Keratinocyte (primary cell): ENCODE measurements at regions not wholly inside any gene's neighbourhood (a gene's known extent, or its start where the extent isn't known, plus 50 kb on each side); places are given as distances from the start of the nearest gene placed in this dataset.
A peak's percentile ranks its signal among the peaks of the same experiment; 100 is the strongest.

Experiments
- DNase-seq: peaks from one replicate; pipeline ENCODE4 v3.0.0-alpha.2; 2011; ENCODE audit warnings: low read depth, missing footprints, low spot score
- FAIRE-seq: peaks from 2 replicates; lab custom pipeline; 2011; peaks lifted over from hg19 to GRCh38; lab: Jason Lieb, UNC
- H2AFZ ChIP-seq: 2 replicates; pipeline ENCODE4 v1.6.0; 2012; ENCODE audit warnings: low read length, control low read depth, inconsistent platforms; ENCODE audit not compliant: control insufficient read depth
- H3K27ac ChIP-seq: 2 replicates; pipeline ENCODE4 v1.5.1; 2011; ENCODE audit warnings: low read length; ENCODE audit not compliant: control insufficient read depth, insufficient read depth
- H3K27me3 ChIP-seq: 3 replicates; pipeline ENCODE4 v1.6.0; 2011; ENCODE audit warnings: low read length; ENCODE audit not compliant: control insufficient read depth, insufficient read depth; ENCODE audit errors: extremely low read depth
- H3K36me3 ChIP-seq, 2 experiments: 2 replicates in 1 of 2; 3 replicates in 1 of 2; pipeline ENCODE4 v1.5.1; 2011; ENCODE audit warnings: low read length in 2 of 2, mild to moderate bottlenecking in 1 of 2; ENCODE audit not compliant: control insufficient read depth in 2 of 2, insufficient read depth in 2 of 2; ENCODE audit errors: extremely low read depth in 1 of 2
- H3K4me1 ChIP-seq: 3 replicates; pipeline ENCODE4 v1.5.1; 2011; ENCODE audit warnings: low read length; ENCODE audit not compliant: control insufficient read depth, insufficient read depth; ENCODE audit errors: extremely low read depth
- H3K4me2 ChIP-seq: 3 replicates; pipeline ENCODE4 v1.6.0; 2011; ENCODE audit warnings: low read depth, low read length; ENCODE audit not compliant: control insufficient read depth, insufficient read depth; ENCODE audit errors: extremely low read depth
- H3K4me3 ChIP-seq, 3 experiments: fragments of 200-600 bp in 1 of 3; sonication (generic) in 1 of 3; 2 replicates in 2 of 3; 3 replicates in 1 of 3; pipeline ENCODE4 v1.5.1; 2011 to 2016; ENCODE audit warnings: low read length in 3 of 3, mild to moderate bottlenecking in 3 of 3, control low read depth in 2 of 3, inconsistent platforms in 1 of 3, low read depth in 1 of 3, mixed read lengths in 1 of 3, mixed run types in 1 of 3, moderate library complexity in 1 of 3; ENCODE audit not compliant: control insufficient read depth in 2 of 3, insufficient read depth in 2 of 3; ENCODE audit errors: extremely low read depth in 1 of 3
- H3K79me2 ChIP-seq: 2 replicates; pipeline ENCODE4 v1.6.0; 2012; ENCODE audit warnings: low read length; ENCODE audit not compliant: control insufficient read depth, insufficient read depth
- H3K9ac ChIP-seq: 3 replicates; pipeline ENCODE4 v1.6.0; 2011; ENCODE audit warnings: low read length; ENCODE audit not compliant: control insufficient read depth, insufficient read depth; ENCODE audit errors: extremely low read depth
- H3K9me1 ChIP-seq: 3 replicates; pipeline ENCODE4 v1.6.0; 2011; ENCODE audit warnings: low read length; ENCODE audit not compliant: control insufficient read depth, insufficient read depth; ENCODE audit errors: extremely low read depth
- H3K9me3 ChIP-seq: 2 replicates; pipeline ENCODE4 v1.5.1; 2012; ENCODE audit warnings: low read depth, low read length; ENCODE audit not compliant: control insufficient read depth
- H4K20me1 ChIP-seq: 3 replicates; pipeline ENCODE4 v1.6.0; 2011; ENCODE audit warnings: low read length; ENCODE audit not compliant: control insufficient read depth, insufficient read depth; ENCODE audit errors: extremely low read depth
- EZH2 ChIP-seq: IDR thresholded peaks from one replicate; pipeline ENCODE4 v1.6.1; 2012; ENCODE audit warnings: inconsistent platforms, mild to moderate bottlenecking, low read length, moderate library complexity
- dilution Hi-C: fragments of 300-500 bp; cut with MboI; formaldehyde crosslinking; loops from one replicate; pipeline ENCODE4 v1.7.0; 2020; ENCODE audit warnings: low sequenced_read_pairs; ENCODE audit not compliant: extremely low pct_ligation_motif_present
- TF ChIP-seq, protein P1 (sequence below), 3 experiments: IDR thresholded peaks in 1 of 3; conservative IDR thresholded peaks in 1 of 3; optimal IDR thresholded peaks in 1 of 3; 2 replicates in 2 of 3; 3 replicates in 1 of 3; pipeline versions ENCODE3 to v1.5.1; 2011; ENCODE audit warnings: low read length in 3 of 3, mild to moderate bottlenecking in 3 of 3, moderate library complexity in 2 of 3, control low read depth in 1 of 3, inconsistent platforms in 1 of 3; ENCODE audit not compliant: insufficient read depth in 2 of 3; ENCODE audit errors: extremely low read depth in 1 of 3

DNA sequence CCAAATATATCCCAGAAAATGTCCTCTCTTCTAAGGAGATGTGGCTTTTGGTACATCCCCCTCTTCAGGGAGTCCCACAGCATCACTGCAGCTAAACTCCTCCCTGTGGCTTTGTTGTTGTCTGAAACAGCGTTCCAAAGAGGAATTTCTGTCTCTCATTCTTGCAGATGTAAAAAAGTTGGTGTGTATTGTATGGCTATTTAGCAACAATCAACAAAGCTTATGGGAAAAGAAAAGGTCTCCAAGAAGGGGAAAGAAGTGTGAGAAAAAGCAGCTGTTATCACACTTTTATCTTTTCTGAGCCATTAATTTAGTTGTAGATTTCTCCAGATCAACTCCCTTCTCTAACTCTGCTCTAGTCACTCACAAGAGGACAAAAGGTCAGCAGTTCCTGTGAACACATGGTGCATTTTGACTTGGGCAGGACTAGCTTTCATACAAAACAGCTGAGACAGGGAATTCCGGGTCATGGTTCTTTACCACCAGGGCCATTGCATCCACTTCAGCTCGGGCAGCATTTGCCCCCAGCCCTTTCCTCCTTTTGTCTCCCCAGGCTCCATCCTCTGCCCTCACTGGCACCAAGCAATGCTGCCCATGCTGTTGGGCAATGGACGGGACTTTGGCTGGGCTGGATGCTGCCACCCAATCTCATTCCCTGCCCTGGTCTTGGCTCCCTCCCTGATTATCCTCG is 184.7 kb downstream of the TMX1 start:
- H3K27me3 ChIP-seq = no peaks in the 10 kb centered on the region
- H3K27ac ChIP-seq = no peak overlapping the region
- no peaks in the 10 kb centered on the region for H3K36me3 ChIP-seq
- no peak overlapping the region for H3K4me3 ChIP-seq
- no peak for FAIRE-seq
- no peak for DNase-seq
- H3K4me2 ChIP-seq = no peak overlapping the region
- no peaks in the 10 kb centered on the region for H3K79me2 ChIP-seq
- no peaks in the 10 kb centered on the region for H3K9me1 ChIP-seq
- no peak overlapping the region for H3K9ac ChIP-seq
- H3K9me3 ChIP-seq = peaks cover 1% of the 10 kb centered on the region
- H4K20me1 ChIP-seq = no peaks in the 10 kb centered on the region
- TF ChIP-seq, protein P1, sequence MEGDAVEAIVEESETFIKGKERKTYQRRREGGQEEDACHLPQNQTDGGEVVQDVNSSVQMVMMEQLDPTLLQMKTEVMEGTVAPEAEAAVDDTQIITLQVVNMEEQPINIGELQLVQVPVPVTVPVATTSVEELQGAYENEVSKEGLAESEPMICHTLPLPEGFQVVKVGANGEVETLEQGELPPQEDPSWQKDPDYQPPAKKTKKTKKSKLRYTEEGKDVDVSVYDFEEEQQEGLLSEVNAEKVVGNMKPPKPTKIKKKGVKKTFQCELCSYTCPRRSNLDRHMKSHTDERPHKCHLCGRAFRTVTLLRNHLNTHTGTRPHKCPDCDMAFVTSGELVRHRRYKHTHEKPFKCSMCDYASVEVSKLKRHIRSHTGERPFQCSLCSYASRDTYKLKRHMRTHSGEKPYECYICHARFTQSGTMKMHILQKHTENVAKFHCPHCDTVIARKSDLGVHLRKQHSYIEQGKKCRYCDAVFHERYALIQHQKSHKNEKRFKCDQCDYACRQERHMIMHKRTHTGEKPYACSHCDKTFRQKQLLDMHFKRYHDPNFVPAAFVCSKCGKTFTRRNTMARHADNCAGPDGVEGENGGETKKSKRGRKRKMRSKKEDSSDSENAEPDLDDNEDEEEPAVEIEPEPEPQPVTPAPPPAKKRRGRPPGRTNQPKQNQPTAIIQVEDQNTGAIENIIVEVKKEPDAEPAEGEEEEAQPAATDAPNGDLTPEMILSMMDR (optimal IDR thresholded peaks at IDR 0.05 in 1 of 3, IDR thresholded peaks at IDR 0.05 in 1 of 3, conservative IDR thresholded peaks at IDR 0.05 in 1 of 3; ENCODE audit: extremely low read depth in 1 of 3, insufficient read depth in 2 of 3, low read length in 3 of 3) = no peak
- no peak for TF ChIP-seq EZH2
- no peaks in the 10 kb centered on the region for H3K4me1 ChIP-seq
- dilution Hi-C loops = no loop called here
- H2AFZ ChIP-seq = no peak overlapping the region

DNA sequence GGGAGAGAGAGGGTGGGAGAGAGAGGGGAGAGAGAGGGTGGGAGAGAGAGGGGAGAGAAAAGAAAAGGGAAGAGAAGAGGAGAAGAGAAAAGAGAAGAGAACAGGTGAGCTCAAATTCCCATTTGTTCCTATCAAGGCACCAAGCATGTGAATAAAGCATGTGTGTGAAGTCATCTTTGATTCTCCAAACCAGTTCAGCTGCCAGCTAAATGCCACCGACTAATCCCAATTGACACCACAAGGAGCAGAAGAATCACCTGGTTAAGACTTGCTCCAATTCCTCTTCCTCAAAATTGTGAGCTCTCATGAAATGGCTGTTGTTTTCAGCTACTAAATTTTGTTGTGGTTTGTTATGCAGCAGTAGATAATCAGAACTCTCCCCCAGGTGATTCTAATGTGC is 188.9 kb downstream of the TMX1 start:
- Histone ChIP-seq H3K79me2 (no peaks in the 10 kb centered on the region), H3K27ac (no peak overlapping the region), H3K4me1 (no peaks in the 10 kb centered on the region), H3K27me3 (no peaks in the 10 kb centered on the region), H2AFZ (no peak overlapping the region), H3K36me3 (no peaks in the 10 kb centered on the region), H3K4me3 (no peak overlapping the region), H4K20me1 (no peaks in the 10 kb centered on the region), H3K4me2 (no peak overlapping the region), H3K9ac (no peak overlapping the region), H3K9me3 (no peaks in the 10 kb centered on the region), H3K9me1 (no peaks in the 10 kb centered on the region)
- TF ChIP-seq, protein P1 (optimal IDR thresholded peaks at IDR 0.05 in 1 of 3, IDR thresholded peaks at IDR 0.05 in 1 of 3, conservative IDR thresholded peaks at IDR 0.05 in 1 of 3; ENCODE audit: extremely low read depth in 1 of 3, insufficient read depth in 2 of 3, low read length in 3 of 3) = peak in 1 of 3 experiments; percentile 21
- no peak for TF ChIP-seq EZH2
- no peak for DNase-seq
- no peak for FAIRE-seq
- dilution Hi-C loops = no loop called here
